OCI-LY7 (cell line): ENCODE measurements at regions not wholly inside any gene's neighbourhood (a gene's known extent, or its start where the extent isn't known, plus 50 kb on each side); places are given as distances from the start of the nearest gene placed in this dataset.

Experiments
- EZH2phosphoT487 ChIP-seq: fragments of 200-600 bp; sonication (generic); IDR thresholded peaks from 2 replicates; pipeline ENCODE4 v1.6.1; 2018; ENCODE audit warnings: low read depth, borderline replicate concordance, mild to moderate bottlenecking, mixed run types, antibody characterized with exemption, low read length, moderate library complexity, mixed read lengths
- TF ChIP-seq, protein P1 (sequence below): fragments of 200-600 bp; sonication (generic); conservative IDR thresholded peaks from 2 replicates; pipeline ENCODE4 v1.5.1; 2014; ENCODE audit warnings: mild to moderate bottlenecking, antibody characterized with exemption, low read length, moderate library complexity, mixed read lengths

DNA sequence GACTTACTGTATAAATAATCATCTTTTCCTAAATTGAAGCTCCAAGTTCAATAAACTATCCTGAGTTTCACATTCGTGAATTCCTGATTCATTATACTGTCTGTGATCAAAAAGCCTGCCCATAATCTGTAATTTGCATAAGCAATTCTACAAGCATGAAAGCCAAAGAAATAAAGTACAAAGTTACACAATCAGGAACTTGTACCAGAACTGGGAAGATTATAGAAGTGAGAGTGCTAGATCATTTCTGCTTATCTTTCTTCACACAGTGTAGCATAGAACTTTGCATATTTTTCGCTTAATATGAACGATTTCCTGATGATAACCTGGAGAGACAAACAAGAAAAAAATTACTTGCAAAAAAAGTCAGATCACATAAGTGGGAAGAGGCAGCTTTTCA, 308.2 kb downstream of the C12orf50 start:
- TF ChIP-seq, protein P1, sequence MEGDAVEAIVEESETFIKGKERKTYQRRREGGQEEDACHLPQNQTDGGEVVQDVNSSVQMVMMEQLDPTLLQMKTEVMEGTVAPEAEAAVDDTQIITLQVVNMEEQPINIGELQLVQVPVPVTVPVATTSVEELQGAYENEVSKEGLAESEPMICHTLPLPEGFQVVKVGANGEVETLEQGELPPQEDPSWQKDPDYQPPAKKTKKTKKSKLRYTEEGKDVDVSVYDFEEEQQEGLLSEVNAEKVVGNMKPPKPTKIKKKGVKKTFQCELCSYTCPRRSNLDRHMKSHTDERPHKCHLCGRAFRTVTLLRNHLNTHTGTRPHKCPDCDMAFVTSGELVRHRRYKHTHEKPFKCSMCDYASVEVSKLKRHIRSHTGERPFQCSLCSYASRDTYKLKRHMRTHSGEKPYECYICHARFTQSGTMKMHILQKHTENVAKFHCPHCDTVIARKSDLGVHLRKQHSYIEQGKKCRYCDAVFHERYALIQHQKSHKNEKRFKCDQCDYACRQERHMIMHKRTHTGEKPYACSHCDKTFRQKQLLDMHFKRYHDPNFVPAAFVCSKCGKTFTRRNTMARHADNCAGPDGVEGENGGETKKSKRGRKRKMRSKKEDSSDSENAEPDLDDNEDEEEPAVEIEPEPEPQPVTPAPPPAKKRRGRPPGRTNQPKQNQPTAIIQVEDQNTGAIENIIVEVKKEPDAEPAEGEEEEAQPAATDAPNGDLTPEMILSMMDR = no peak
- no peak for TF ChIP-seq EZH2phosphoT487
